ENCODE measurements at regions not wholly inside any gene's neighbourhood (a gene's known extent, or its start where the extent isn't known, plus 50 kb on each side); places are given as distances from the start of the nearest gene placed in this dataset.

GRCh38 chr2:103788951-103789350 is 1027.1 kb downstream of the TMEM182 start:
- Histone ChIP-seq H3K4me1 (no peaks in the 10 kb centered on the region), H3K27me3 (ENCODE audit: low read depth) (no peaks in the 10 kb centered on the region), H3K4me3 (no peak overlapping the region), H3K9me3 (no peaks in the 10 kb centered on the region), H3K36me3 (replicated peaks) (no peaks in the 10 kb centered on the region)
- in situ Hi-C loops (cut with MboI; ENCODE audit: low sequenced_read_pairs): no loop called here
- no peak for DNase-seq (ENCODE audit: low spot score in 2 of 2)

DNA sequence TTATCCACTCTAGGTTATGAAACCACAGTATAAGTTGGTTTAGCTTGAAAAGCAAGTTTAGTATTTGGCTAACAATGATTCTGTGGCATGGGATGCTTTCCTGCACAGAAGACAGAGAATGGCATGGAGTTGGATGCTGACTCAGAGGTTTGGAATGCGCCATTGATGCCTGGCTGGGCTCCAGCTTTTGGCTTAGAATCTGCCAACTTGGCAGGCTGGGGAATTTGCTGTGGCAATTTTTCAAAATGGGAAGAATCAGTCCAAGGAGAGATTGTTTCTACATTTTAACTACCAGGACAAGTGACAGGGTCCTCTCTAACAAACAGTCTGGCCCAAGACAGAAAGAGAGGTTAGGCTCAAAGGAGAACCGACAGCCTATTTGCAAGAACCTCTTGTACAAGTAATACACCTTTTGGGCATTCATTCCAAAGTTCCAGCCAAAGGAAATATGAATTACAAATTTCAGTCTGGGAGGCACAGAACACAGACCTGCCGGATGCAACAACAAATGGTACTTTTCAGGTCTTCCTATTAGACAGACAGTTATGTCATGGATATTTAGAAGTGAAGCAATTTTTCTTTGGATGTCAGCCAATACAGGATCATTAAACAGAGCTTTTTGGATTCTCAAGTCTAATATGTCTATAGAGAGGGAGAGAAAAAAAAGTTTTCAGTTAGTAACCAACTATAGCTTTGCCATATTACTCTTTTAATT is 1027.7 kb downstream of the TMEM182 start:
- H3K4me3 ChIP-seq: no peak overlapping the region
- no peaks in the 10 kb centered on the region for H3K27me3 ChIP-seq (ENCODE audit: low read depth)
- peak in 1 of 2 experiments; percentile 6 for DNase-seq (ENCODE audit: low spot score in 2 of 2)
- H3K4me1 ChIP-seq: no peaks in the 10 kb centered on the region
- in situ Hi-C loops (cut with MboI; ENCODE audit: low sequenced_read_pairs): no loop called here
- no peaks in the 10 kb centered on the region for H3K9me3 ChIP-seq
- no peaks in the 10 kb centered on the region for H3K36me3 ChIP-seq (replicated peaks)

GRCh38 chr2:103792042-103792441 is 1030.2 kb downstream of the TMEM182 start:
- H3K36me3 ChIP-seq (replicated peaks): no peaks in the 10 kb centered on the region
- in situ Hi-C loops (cut with MboI; ENCODE audit: low sequenced_read_pairs): no loop called here
- no peaks in the 10 kb centered on the region for H3K4me1 ChIP-seq
- DNase-seq (ENCODE audit: low spot score in 2 of 2): no peak
- no peaks in the 10 kb centered on the region for H3K27me3 ChIP-seq (ENCODE audit: low read depth)
- no peaks in the 10 kb centered on the region for H3K9me3 ChIP-seq
- no peak overlapping the region for H3K4me3 ChIP-seq

- in situ Hi-C loops (cut with MboI; ENCODE audit: low sequenced_read_pairs): no loop called here
- no peaks in the 10 kb centered on the region for H3K36me3 ChIP-seq (replicated peaks)
- H3K4me3 ChIP-seq: no peak overlapping the region
- no peaks in the 10 kb centered on the region for H3K4me1 ChIP-seq
- H3K9me3 ChIP-seq: no peaks in the 10 kb centered on the region; the same call in 1 of the 2 replicates
- H3K27me3 ChIP-seq (ENCODE audit: low read depth): no peaks in the 10 kb centered on the region
- no peak for DNase-seq (ENCODE audit: low spot score in 2 of 2)
These were observed 1036.5 kb downstream of the TMEM182 start for GRCh38 chr2:103798291-103798690.

DNA sequence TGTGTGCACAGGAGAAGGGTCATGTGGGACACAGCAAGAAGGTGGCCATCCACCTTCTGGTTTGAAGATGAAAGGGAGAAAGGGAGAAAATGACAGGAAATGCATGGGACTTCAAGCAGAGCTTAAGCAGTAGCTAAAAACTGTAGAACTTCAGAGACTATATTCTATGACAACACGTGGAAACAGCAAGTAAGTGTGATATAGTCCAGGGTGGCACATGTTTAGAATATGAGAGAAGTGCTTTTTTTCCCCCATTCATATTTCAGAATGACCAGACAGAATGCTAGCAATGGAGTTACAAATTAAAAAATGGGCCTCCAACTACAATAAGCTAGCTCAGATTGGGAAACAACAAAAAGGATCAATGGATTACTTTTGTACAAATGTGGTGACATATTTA is 1042.2 kb downstream of the TMEM182 start:
- H3K36me3 ChIP-seq (replicated peaks): no peaks in the 10 kb centered on the region
- DNase-seq (ENCODE audit: low spot score in 2 of 2): no peak
- H3K9me3 ChIP-seq: no peaks in the 10 kb centered on the region; the same call in 1 of the 2 replicates
- in situ Hi-C loops (cut with MboI; ENCODE audit: low sequenced_read_pairs): no loop called here
- H3K4me1 ChIP-seq: no peaks in the 10 kb centered on the region
- no peak overlapping the region for H3K4me3 ChIP-seq
- no peaks in the 10 kb centered on the region for H3K27me3 ChIP-seq (ENCODE audit: low read depth)

- no peaks in the 10 kb centered on the region for H3K4me1 ChIP-seq
- no peaks in the 10 kb centered on the region for H3K27me3 ChIP-seq (ENCODE audit: low read depth)
- no peaks in the 10 kb centered on the region for H3K36me3 ChIP-seq (replicated peaks)
- DNase-seq (ENCODE audit: low spot score in 2 of 2): no peak
- H3K4me3 ChIP-seq: no peak overlapping the region
- in situ Hi-C loops (cut with MboI; ENCODE audit: low sequenced_read_pairs): no loop called here
- H3K9me3 ChIP-seq: no peaks in the 10 kb centered on the region; the same call in 1 of the 2 replicates
These were observed 1043.9 kb downstream of the TMEM182 start for GRCh38 chr2:103805746-103806145.

DNA sequence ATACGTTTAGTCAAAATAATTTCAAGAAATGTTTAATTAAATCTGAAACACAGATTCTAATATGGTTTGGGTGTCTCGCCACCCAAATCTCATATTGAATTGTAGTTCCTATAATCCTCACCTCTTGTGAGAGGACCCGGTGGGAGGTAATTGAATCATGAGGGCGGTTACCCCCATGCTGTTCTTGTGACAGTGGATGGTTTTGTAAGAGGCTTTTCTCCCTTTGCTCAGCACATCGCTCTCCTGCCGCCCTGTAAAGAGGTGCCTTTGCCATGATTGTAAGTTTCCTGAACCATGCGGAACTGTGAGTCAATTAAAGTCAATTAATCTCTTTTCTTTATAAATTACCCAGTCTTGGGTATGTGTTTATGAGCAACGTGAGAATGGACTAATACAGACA is 1045.1 kb upstream of the POU3F3 start:
- no peaks in the 10 kb centered on the region; the same call in 1 of the 2 replicates for H3K9me3 ChIP-seq
- in situ Hi-C loops (cut with MboI; ENCODE audit: low sequenced_read_pairs): no loop called here
- H3K4me3 ChIP-seq: no peak overlapping the region
- DNase-seq (ENCODE audit: low spot score in 2 of 2): no peak
- no peaks in the 10 kb centered on the region for H3K27me3 ChIP-seq (ENCODE audit: low read depth)
- H3K4me1 ChIP-seq: no peaks in the 10 kb centered on the region
- no peaks in the 10 kb centered on the region for H3K36me3 ChIP-seq (replicated peaks)

DNA sequence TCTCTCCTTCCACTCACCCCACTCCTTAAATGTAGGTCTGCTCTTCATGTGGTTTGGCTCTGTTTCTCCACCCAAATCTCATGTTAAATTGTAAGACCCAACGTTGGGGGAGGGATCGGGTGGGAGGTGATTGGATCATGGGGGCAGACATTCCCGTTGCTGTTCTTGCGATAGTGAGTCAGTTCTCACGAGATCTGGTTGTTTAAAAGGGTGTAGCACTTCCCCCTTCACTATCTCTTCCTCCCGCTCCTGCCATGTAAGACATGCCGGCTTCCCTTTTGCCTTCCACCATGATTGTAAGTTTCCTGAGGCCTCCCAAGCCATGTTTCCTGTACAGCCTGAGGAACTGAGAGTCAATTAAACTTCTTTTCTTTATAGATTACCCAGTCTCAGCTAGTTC is 1044.5 kb upstream of the POU3F3 start:
- H3K4me1 ChIP-seq: no peaks in the 10 kb centered on the region
- in situ Hi-C loops (cut with MboI; ENCODE audit: low sequenced_read_pairs): no loop called here
- H3K36me3 ChIP-seq (replicated peaks): no peaks in the 10 kb centered on the region
- H3K27me3 ChIP-seq (ENCODE audit: low read depth): no peaks in the 10 kb centered on the region
- H3K4me3 ChIP-seq: no peak overlapping the region
- no peak for DNase-seq (ENCODE audit: low spot score in 2 of 2)
- no peaks in the 10 kb centered on the region for H3K9me3 ChIP-seq

- H3K36me3 ChIP-seq (replicated peaks): no peaks in the 10 kb centered on the region
- DNase-seq (ENCODE audit: low spot score in 2 of 2): no peak
- H3K9me3 ChIP-seq: no peaks in the 10 kb centered on the region
- H3K4me1 ChIP-seq: no peaks in the 10 kb centered on the region
- in situ Hi-C loops (cut with MboI; ENCODE audit: low sequenced_read_pairs): no loop called here
- H3K27me3 ChIP-seq (ENCODE audit: low read depth): no peaks in the 10 kb centered on the region
- no peak overlapping the region for H3K4me3 ChIP-seq
These were observed 1043.9 kb upstream of the POU3F3 start for GRCh38 chr2:103809941-103810441.

- in situ Hi-C loops (cut with MboI; ENCODE audit: low sequenced_read_pairs): no loop called here
- no peak for DNase-seq (ENCODE audit: low spot score in 2 of 2)
- Histone ChIP-seq H3K4me1 (no peaks in the 10 kb centered on the region), H3K36me3 (replicated peaks) (no peaks in the 10 kb centered on the region), H3K9me3 (no peaks in the 10 kb centered on the region), H3K27me3 (ENCODE audit: low read depth) (no peaks in the 10 kb centered on the region), H3K4me3 (no peak overlapping the region)
These were observed 1043.0 kb upstream of the POU3F3 start for GRCh38 chr2:103810875-103811274.

- Histone ChIP-seq H3K9me3 (no peaks in the 10 kb centered on the region), H3K27me3 (ENCODE audit: low read depth) (no peaks in the 10 kb centered on the region), H3K4me3 (no peak overlapping the region), H3K36me3 (replicated peaks) (no peaks in the 10 kb centered on the region), H3K4me1 (no peaks in the 10 kb centered on the region)
- in situ Hi-C loops (cut with MboI; ENCODE audit: low sequenced_read_pairs): no loop called here
- no peak for DNase-seq (ENCODE audit: low spot score in 2 of 2)
These were observed 1039.9 kb upstream of the POU3F3 start for GRCh38 chr2:103814016-103814415.

GRCh38 chr2:103815731-103816130 is 1038.2 kb upstream of the POU3F3 start:
- no peak for DNase-seq (ENCODE audit: low spot score in 2 of 2)
- Histone ChIP-seq H3K9me3 (no peaks in the 10 kb centered on the region), H3K4me3 (no peak overlapping the region), H3K27me3 (ENCODE audit: low read depth) (no peaks in the 10 kb centered on the region), H3K4me1 (no peaks in the 10 kb centered on the region), H3K36me3 (replicated peaks) (no peaks in the 10 kb centered on the region)
- in situ Hi-C loops (cut with MboI; ENCODE audit: low sequenced_read_pairs): no loop called here

DNA sequence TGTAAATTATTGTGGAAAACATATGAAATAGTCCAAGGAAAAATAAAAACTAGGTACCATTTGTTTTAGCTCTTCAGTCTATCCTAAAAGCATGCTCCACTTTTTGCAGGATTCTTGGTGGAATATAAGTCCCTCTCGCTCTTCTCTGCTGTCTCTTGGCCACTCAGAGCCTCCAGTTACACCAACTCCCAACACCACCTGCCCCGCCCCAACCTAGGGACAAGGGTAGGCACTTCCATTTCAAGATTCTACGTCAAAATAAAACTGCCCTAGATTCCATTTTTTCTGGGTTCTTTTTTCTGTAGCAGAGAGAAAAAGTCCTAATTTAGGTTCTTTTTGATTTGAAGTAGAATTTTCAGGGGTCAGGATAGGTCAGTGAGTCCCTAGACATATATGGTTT is 1036.2 kb upstream of the POU3F3 start:
- Histone ChIP-seq H3K27me3 (ENCODE audit: low read depth) (no peaks in the 10 kb centered on the region), H3K36me3 (replicated peaks) (no peaks in the 10 kb centered on the region), H3K4me3 (no peak overlapping the region), H3K4me1 (no peaks in the 10 kb centered on the region), H3K9me3 (no peaks in the 10 kb centered on the region)
- in situ Hi-C loops (cut with MboI; ENCODE audit: low sequenced_read_pairs): no loop called here
- DNase-seq (ENCODE audit: low spot score in 2 of 2): no peak

- in situ Hi-C loops (cut with MboI; ENCODE audit: low sequenced_read_pairs): no loop called here
- no peak for DNase-seq (ENCODE audit: low spot score in 2 of 2)
- Histone ChIP-seq H3K36me3 (replicated peaks) (no peaks in the 10 kb centered on the region), H3K9me3 (no peaks in the 10 kb centered on the region), H3K4me1 (no peaks in the 10 kb centered on the region), H3K4me3 (no peak overlapping the region), H3K27me3 (ENCODE audit: low read depth) (no peaks in the 10 kb centered on the region)
These were observed 1035.7 kb upstream of the POU3F3 start for GRCh38 chr2:103818176-103818575.

GRCh38 chr2:103819599-103819998 is 1034.3 kb upstream of the POU3F3 start:
- H3K9me3 ChIP-seq: no peaks in the 10 kb centered on the region
- no peaks in the 10 kb centered on the region for H3K4me1 ChIP-seq
- no peaks in the 10 kb centered on the region for H3K36me3 ChIP-seq (replicated peaks)
- H3K4me3 ChIP-seq: no peak overlapping the region
- no peaks in the 10 kb centered on the region for H3K27me3 ChIP-seq (ENCODE audit: low read depth)
- in situ Hi-C loops (cut with MboI; ENCODE audit: low sequenced_read_pairs): no loop called here
- no peak for DNase-seq (ENCODE audit: low spot score in 2 of 2)

Data from HAP-1 (cell line).